Activated T-cell treated with anti-CD3 and anti-CD28 coated beads, Interleukin-2, amount 50 U/mL, for 48 hours (primary cell): ENCODE measurements at regions not wholly inside any gene's neighbourhood (a gene's known extent, or its start where the extent isn't known, plus 50 kb on each side); places are given as distances from the start of the nearest gene placed in this dataset.

Experiments used
- DNase-seq, 2 experiments: peaks; one replicate each; pipeline ENCODE4 v3.0.0-alpha.2; 2020

GRCh38 chr11:15705891-15706290 lies 591.2 kb downstream of the INSC start:
- no peak for DNase-seq

DNA sequence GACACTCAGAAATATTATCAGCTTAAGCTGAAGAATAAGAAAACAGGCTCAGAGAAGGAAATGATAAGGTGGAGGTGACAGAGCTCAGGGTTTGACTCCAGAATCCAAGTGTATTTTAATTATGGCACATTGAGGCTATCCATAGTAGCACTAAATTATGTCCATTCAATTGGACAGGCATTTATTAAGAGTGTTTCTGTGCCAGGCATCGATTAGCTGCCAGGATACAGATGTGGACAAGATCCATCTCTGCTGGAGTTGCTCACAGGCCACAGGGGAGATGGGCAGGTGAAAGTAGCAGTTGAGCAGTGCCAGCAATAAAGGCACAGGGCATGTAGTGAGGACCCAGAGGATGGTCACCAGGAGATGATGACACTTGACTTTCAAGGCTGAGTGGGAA lies 592.5 kb downstream of the INSC start:
- DNase-seq: no peak

- DNase-seq: no peak
Observed at GRCh38 chr11:15707971-15708370, 593.2 kb downstream of the INSC start.

GRCh38 chr11:15710580-15711275 lies 596.0 kb downstream of the INSC start:
- DNase-seq: no peak

- DNase-seq: no peak
Observed at GRCh38 chr11:15711311-15711710, 596.6 kb downstream of the INSC start.

DNA sequence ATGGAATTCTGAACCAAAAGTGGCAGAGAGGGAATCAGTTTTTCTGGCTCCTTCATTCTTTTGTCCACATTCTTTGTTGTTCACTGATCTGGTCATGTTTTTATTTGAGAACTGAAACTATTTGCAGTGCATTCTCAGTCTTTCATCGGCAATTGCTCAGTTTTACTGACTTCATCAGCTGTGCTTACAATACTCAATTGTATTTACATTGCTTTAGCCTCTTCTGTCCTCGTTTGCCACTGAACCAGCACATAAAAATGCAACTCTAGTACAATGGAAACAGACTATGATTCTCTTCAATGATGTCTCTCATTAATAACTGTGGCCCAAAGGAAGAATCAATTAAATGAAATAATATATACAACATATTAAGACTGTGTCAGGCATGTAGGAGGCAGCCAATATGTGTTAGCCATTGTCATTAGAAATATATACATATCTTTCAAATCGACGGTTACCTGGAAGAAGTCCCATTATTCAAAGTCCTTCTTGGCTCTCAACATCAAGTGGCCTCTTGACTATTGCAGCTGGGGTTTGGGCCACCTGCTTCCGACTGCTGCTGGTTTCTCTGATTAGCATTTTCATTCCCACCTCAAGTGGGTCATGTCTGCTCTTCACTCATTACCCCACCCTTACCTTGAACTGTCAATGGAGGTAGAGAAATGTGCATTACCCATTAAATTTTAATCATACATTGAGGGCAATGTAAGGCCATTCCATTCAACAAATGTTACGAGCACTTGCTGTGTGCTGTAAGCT lies 600.1 kb downstream of the INSC start:
- DNase-seq: no peak

DNA sequence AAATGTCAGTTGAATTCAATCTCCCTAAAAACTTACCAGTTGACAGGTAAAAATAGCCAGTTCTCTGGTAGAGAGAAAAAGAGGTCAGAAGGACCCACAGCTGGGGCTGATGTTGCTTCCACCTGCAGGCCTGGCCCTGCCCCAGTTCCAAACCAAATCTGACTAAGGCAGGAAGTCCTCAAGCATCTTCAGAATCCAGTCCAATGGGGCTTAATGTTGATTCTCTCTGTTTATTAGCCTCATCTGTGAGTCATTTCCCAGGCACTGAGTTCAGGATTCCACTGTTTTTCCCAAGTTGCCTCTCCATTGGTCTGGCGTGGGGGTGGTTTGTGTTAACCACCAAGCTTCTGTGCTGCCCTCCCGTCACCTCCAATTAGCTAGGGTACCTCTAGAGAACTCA lies 601.8 kb downstream of the INSC start:
- no peak for DNase-seq

GRCh38 chr11:15720460-15720859 lies 605.7 kb downstream of the INSC start:
- no peak for DNase-seq

GRCh38 chr11:15723966-15724365 lies 609.2 kb downstream of the INSC start:
- DNase-seq: no peak

- DNase-seq: no peak
Observed at GRCh38 chr11:15724601-15725000, 609.9 kb downstream of the INSC start.

DNA sequence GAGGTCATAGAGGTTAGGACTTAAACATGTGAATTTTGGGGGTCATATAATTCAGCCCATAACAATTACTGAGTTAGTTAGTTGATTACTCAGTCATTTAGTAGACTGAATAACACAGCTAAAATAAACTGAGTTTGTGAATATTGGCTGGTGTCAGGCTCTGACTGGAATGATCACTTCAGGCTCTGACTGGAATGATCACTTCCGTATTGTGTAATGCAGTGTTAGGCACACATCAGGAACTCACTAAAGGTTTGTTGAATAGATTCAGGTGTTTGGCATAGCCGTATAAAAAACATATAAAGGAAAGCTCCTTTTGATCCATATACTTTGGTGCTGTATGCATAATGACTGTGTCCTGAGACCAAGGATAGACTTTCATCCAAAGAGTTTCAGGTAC lies 610.5 kb downstream of the INSC start:
- DNase-seq: no peak

DNA sequence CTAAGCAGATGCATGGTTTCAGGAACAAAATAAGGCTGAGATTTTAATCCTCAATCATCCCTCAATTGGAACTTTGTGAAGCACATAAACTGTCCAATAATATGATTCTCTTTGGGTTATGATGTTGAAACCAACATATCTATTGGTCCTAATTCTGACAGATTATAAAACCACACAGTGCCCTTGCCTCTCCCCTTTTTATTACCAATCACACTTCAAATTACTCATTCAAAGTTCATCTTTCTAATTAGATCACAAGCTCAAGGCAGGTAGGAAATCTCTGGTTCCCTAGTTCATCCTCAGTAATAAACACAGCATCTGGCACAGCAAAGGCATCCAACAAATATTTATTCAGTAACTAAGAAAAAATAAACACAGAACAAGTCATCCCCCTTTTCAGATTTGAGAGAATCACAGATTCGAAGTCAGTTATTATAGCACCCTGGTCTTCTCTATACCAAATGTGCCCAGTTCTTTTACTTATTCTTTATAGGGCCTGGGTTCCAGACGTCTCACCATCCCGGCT lies 611.6 kb downstream of the INSC start:
- no peak for DNase-seq

DNA sequence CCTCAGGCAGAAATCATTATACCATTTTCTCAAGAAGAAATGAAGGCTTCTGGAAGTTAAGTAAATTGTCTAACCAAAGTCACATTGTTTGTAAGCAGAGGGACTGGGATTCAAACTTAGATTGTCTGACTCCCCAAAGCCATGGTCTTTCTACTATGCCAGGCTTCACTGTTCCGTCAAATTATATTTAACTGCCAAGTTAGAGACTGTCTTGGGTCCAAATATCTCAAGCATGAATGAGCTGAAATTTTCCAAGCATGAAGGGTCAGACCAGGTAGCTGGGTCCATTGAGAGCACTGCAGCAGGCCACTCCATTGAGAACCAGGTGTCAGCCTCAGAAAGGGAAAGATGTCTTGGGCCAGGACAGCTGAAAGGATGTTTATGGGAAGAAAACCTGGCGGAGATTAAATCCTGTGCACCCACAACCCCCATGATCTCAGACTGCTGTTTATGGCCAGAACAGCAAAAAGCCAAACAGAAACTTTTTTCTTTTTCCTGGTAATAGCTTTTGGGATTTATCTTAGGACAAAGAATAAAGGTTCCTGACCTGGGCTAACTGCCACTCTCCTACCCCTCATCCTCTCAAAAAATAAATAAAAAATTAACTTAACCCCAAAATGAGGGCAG lies 612.3 kb downstream of the INSC start:
- DNase-seq: no peak

GRCh38 chr11:15727520-15727914 lies 612.8 kb downstream of the INSC start:
- DNase-seq: no peak

GRCh38 chr11:15728207-15728606 lies 613.5 kb downstream of the INSC start:
- no peak for DNase-seq

DNA sequence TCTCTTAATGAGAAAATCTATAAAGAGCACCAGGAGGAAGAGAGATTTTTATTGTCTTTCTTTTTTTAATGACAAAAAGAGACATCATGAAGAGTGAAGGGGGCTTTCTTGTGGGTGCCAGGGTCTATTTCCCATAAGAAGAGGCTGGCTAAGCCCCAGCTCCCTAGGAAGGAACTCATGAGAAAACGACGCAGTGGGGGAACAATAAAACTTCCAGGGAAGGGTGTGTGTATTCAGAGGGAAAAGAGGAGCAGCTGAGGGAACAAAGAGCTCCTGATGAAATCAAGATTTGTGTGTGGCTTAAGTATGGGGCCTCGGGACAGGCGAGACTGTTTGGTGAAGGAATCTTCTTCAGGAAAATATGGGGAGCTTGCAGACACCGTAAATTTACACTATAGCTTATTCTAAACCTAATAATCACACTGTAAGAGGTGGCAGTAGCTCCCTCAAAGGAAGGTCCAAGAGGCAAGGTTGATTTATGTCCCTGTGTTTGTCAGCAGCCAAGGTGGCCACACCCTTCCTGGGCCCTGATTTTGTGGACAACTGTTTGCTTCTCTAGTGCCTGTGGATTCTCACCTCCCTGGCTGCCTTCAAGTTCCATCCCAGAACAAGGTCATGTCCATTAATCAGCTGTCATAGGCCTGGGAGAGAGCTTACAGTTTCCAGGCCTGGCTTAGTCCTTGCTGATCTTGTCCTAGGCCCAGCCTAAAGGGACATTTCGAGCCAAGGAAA lies 615.7 kb downstream of the INSC start:
- DNase-seq: no peak

GRCh38 chr11:15730995-15731385 lies 616.3 kb downstream of the INSC start:
- DNase-seq: no peak

DNA sequence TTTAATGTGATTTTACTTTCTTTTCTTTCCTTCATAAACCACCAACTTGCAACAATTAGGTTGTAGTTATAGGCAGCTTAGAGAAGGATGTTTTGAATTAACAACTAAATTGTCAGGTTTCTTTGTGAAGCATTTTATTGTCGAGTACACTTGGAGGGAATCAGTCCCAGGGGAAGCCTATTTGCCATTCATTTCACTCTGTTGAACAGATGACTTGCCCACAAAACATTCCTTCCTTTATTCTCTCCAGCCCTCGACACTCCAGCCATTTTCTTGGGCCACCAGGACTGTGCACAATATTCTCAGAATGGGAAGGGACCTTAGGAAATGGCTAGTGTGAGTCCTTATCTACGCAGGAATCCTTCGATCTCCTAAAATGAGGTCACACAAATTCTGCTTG lies 620.6 kb downstream of the SOX6 start:
- no peak for DNase-seq

DNA sequence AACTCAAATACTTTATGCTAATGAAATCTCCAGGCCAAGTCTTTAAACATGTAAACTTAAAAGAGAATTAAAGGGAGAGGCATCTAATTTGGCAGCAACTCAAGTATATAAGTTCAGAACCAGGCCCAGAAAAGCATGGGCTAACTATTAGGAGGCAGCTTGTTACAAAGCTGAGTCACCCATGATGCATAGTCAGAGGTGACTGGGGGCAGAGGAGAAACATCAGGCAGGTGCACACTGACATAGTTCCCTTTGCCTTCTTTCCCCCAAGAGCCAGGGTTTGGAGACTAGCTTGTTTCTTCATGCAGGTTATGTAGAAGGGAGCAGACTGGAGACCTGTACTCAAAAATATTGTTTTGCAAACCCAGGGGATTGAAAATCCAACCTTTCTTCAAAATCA lies 619.0 kb downstream of the SOX6 start:
- DNase-seq: no peak

DNA sequence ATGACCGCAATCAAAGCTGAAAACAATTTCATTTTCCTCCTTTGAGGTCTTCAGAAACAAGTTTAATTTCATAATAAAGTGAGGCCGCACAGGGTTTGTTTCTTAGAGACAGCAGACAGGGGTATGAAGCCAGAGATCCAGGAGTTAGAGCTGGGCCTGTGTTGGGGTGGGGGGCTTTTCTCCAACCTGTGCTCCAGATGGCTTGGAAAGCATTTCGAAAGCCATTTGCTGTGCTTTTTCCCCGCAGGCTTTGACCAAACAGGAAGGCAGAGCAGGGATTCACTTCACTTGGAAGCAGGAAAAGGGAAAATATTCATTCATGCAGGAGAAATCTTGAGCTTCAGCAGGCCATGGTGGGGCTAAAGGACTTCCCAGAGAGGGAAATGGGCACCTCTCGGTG lies 617.4 kb downstream of the SOX6 start:
- no peak for DNase-seq

DNA sequence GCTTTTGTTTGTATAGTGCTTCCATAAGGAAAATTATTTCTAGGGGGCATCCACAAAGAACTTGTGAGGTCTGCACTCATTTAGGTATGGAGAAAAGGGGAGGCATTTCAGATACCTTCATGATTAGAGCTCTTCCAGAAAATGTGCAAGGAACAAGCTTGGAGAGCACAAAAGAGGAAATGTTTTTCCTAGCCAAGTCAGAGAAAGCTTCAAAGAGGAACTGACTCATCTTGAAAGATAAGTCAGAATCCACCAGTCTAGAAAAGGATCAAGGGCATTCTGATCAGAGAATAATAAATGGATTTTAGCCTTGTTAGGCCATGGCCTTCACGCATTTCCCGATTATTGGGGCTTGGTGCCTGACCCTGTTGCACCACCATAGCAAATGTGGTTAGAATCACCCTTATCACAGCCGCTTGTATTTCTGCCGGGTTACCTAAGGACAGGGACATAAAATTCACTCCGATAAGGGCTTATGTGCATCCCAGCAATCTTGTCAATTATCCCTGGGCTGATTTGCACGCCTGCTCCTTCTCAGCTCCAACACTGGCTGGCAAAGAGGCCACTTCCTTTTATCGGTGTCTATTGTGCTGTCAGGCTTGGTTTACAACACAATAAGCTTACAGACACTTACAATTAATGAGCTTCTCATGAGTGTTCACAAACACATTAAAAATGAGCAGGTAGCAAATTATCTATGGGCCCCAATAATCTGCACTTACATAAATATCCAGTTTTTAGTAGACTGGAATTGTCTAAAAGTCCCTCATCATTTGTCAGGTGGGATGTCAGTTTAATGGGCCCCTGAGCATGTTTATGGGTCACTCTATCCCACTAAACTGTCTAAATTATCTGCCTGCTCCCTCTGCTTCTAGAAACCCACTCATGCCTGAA lies 613.5 kb downstream of the SOX6 start:
- DNase-seq: no peak

- DNase-seq: no peak
Observed at GRCh38 chr11:15744693-15745092, 611.7 kb downstream of the SOX6 start.
